Lung (tissue), 11 donors: ENCODE measurements at regions not wholly inside any gene's neighbourhood (a gene's known extent, or its start where the extent isn't known, plus 50 kb on each side); places are given as distances from the start of the nearest gene placed in this dataset.

Source experiments
- ATAC-seq: fragments of 200-7000 bp; cut with Tn5 transposase; one replicate; pipeline ENCODE4 v1.9.1; 2020; ENCODE audit warnings: moderate number of reproducible peaks; ENCODE audit not compliant: insufficient read depth, low FRiP score
- DNase-seq, 3 donors: peaks; one replicate each; pipeline ENCODE4 v3.0.0-alpha.2; 2013 to 2017
- H3K27ac ChIP-seq, 2 donors: one replicate each; pipeline ENCODE4 v1.5.1; 2013; ENCODE audit warnings: mild to moderate bottlenecking in 2 of 2, moderate library complexity in 2 of 2, control low read depth in 1 of 2, inconsistent platforms in 1 of 2, low read depth in 1 of 2, low read length in 1 of 2
- H3K27me3 ChIP-seq, 3 donors: one replicate each; pipeline ENCODE4 v1.5.1; 2013; ENCODE audit warnings: low read length in 2 of 3; ENCODE audit not compliant: control insufficient read depth in 3 of 3, insufficient read depth in 3 of 3
- H3K36me3 ChIP-seq, 4 donors: one replicate each; pipeline ENCODE4 v1.5.1; 2013; ENCODE audit warnings: low read length in 4 of 4, mild to moderate bottlenecking in 1 of 4, moderate library complexity in 1 of 4; ENCODE audit not compliant: control insufficient read depth in 4 of 4, insufficient read depth in 4 of 4
- H3K4me1 ChIP-seq, 5 donors: one replicate each; pipeline ENCODE4 v1.5.1; 2013; ENCODE audit warnings: low read length in 5 of 5, mild to moderate bottlenecking in 2 of 5, moderate library complexity in 1 of 5; ENCODE audit not compliant: control insufficient read depth in 5 of 5, insufficient read depth in 5 of 5
- H3K4me3 ChIP-seq: one replicate; pipeline ENCODE4 v1.5.1; 2013; ENCODE audit warnings: mild to moderate bottlenecking, control low read depth, moderate library complexity
- H3K9ac ChIP-seq, 2 donors: one replicate each; pipeline ENCODE4 v1.5.1; 2013; ENCODE audit warnings: low read length in 2 of 2, control low read depth in 1 of 2; ENCODE audit not compliant: insufficient read depth in 1 of 2
- H3K9me3 ChIP-seq, 4 donors: one replicate each; pipeline ENCODE4 v1.5.1; 2013; ENCODE audit warnings: low read length in 3 of 4, mild to moderate bottlenecking in 1 of 4, moderate library complexity in 1 of 4; ENCODE audit not compliant: control insufficient read depth in 4 of 4, insufficient read depth in 3 of 4
- CTCF ChIP-seq: IDR thresholded peaks from 2 replicates; pipeline ENCODE4 v1.5.1; 2012; ENCODE audit warnings: mild to moderate bottlenecking; ENCODE audit errors: control extremely low read depth, extremely low read depth
- WGBS, 2 donors: extraction: QIAGEN DNeasy Blood & Tissue Kit; methylation state at CpG; one replicate each; pipeline ENCODE4 v1.1.7; 2013; 5-methylcytosine and 5-hydroxymethylcytosine counted together
- donor health status: control.
- donor health status: control.
- donor health status: Bipolar disorder and iron deficiency.
- donor health status: healthy.
- donor health status: DM: yes; HTN: yes; CAD: no.

- H3K36me3 ChIP-seq: no peaks in the 10 kb centered on the region
- no peak overlapping the region for H3K27ac ChIP-seq
- DNase-seq (peak in 2 of 3 donors; percentile 33 to 52), ATAC-seq (no peak)
- WGBS, 2 donors: 37 to 70% methylated on average over 1 of the region's 1 CpG
- H3K9ac ChIP-seq: no peak overlapping the region
- no peak for TF ChIP-seq CTCF
- peaks cover 0 to 31% (median 1%) of the 10 kb centered on the region in 5 donors for H3K4me1 ChIP-seq
- no peaks in the 10 kb centered on the region for H3K27me3 ChIP-seq
- H3K9me3 ChIP-seq: no peaks in the 10 kb centered on the region
- H3K4me3 ChIP-seq: no peak overlapping the region
Measured at GRCh38 chr9:115395511-115396021, 277.6 kb upstream of the TNC start.

GRCh38 chr9:115396071-115396529, 278.1 kb upstream of the TNC start:
- peaks cover 0 to 36% (median 1%) of the 10 kb centered on the region in 5 donors for H3K4me1 ChIP-seq
- no peaks in the 10 kb centered on the region for H3K27me3 ChIP-seq
- no peaks in the 10 kb centered on the region for H3K36me3 ChIP-seq
- peak in 2 of 3 donors; percentile 17 to 20 for DNase-seq
- ATAC-seq: no peak
- H3K4me3 ChIP-seq: no peak overlapping the region
- TF ChIP-seq CTCF: no peak
- H3K27ac ChIP-seq: no peak overlapping the region
- H3K9me3 ChIP-seq: no peaks in the 10 kb centered on the region
- no peak overlapping the region for H3K9ac ChIP-seq

- no peak for ATAC-seq
- Histone ChIP-seq H3K4me1 (peaks cover 0 to 52% (median 1%) of the 10 kb centered on the region in 5 donors), H3K4me3 (no peak overlapping the region), H3K27me3 (no peaks in the 10 kb centered on the region), H3K36me3 (no peaks in the 10 kb centered on the region), H3K9me3 (no peaks in the 10 kb centered on the region), H3K9ac (no peak overlapping the region), H3K27ac (no peak overlapping the region)
- WGBS, 2 donors: 91 to 94% methylated on average over 4 of the region's 4 CpGs
- no peak for DNase-seq
- no peak for TF ChIP-seq CTCF
Measured at GRCh38 chr9:115397591-115398312, 279.8 kb upstream of the TNC start.
